Stimulated activated naive CD4-positive, alpha-beta T cell treated with Interleukin-2 at 50 U/mL for 16 hours (primary cell): ENCODE measurements at regions not wholly inside any gene's neighbourhood (a gene's known extent, or its start where the extent isn't known, plus 50 kb on each side); places are given as distances from the start of the nearest gene placed in this dataset.
"Not testable (repeated sequence)": the region's sequence is repeated elsewhere in the genome, so short reads cannot be mapped to it uniquely, and the experiment has no call there.

Experiments used
- DNase-seq: peaks from one replicate; lab custom pipeline; 2025; lab: John Stamatoyannopoulos, UW

DNA sequence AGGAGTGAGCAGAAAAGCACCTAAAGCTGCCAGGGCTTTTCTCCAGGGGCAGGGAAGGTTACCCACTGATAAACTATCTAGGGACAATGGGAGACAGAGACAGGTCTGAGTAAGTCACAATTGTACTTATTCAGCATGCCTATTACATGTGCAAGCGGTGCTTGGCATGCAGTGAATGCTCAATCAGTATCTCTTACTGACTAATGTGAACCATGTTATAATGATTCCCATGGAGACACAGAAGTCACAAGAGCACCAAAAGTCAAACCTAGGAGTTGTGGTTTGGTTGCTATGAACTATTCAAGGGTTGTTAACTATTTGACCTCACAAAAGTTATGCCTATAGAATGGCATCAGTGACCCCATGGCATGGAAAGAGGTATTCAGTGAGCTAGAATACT, 50.0 kb upstream of the RASGRP1 start:
- DNase-seq = no peak

DNA sequence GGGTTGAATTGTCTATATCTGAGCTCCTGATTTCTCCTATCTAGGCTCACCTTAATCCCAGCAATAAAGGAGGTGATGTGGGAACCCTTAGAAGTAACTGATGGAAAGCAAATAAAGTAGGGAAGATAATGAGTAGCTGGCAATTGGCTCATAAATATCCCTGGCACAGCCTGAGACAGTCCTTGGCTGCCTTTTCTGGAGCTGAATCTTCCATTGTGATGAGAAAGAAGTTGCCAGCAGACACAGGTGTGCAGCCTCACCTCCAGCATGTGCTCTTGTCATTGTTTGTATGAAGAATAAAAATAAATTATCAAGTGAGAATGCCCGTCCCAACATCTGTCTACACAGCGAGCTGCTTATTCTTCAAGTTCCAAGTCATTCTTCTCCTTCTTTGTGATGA, 53.2 kb upstream of the RASGRP1 start:
- DNase-seq = no peak

DNA sequence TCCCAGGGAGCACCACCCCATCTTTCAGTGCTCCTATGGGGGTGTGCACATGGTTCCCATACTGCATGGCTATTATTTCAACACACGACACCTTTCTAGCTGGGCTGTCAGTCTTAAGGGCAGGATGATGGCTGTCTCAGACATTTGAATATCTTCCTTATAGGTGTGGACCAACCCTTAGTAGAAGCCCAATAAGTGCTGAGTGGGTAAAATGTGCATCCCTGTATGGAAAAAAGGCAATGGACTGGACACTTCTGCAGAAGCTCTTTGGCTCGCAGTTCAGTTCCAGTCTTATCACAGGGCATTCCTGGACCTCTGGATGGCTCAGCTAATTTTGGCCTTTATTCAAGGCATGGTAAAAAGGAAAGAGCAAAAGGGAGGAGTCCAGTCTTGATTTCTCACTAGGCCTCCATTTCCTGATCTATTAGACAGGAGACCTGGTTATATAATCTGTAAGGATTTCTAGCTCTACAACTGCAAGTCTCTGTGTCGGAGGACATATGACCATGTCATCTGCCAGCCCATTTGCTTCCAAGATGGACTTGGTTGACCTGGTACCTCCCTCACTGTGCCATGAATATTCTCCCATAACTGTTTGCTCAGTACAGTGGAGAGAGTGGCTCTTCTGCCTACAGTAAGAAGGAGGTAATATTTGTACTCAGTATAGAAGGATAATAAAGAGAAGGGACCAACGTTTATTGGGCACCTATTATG, 53.8 kb upstream of the RASGRP1 start:
- no peak for DNase-seq

DNA sequence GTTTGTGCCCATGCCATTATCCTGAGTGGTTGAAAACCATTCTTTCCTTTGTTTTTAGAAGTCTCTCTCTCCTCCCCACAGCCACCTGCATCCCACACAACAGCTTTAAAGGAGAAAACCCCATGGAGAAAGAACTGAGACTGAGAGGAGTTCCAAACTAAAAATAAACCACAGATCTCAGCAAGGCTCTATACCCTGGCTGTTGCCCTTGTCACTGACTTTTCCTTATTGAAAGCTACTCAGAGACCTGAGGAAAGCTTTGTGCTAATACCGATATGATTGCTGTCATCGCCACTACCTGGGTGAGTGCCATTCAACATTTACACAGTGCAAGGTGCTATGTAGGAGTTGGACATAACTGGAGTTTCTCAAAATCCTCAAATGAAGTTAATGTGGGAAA, 55.5 kb upstream of the RASGRP1 start:
- no peak for DNase-seq

DNA sequence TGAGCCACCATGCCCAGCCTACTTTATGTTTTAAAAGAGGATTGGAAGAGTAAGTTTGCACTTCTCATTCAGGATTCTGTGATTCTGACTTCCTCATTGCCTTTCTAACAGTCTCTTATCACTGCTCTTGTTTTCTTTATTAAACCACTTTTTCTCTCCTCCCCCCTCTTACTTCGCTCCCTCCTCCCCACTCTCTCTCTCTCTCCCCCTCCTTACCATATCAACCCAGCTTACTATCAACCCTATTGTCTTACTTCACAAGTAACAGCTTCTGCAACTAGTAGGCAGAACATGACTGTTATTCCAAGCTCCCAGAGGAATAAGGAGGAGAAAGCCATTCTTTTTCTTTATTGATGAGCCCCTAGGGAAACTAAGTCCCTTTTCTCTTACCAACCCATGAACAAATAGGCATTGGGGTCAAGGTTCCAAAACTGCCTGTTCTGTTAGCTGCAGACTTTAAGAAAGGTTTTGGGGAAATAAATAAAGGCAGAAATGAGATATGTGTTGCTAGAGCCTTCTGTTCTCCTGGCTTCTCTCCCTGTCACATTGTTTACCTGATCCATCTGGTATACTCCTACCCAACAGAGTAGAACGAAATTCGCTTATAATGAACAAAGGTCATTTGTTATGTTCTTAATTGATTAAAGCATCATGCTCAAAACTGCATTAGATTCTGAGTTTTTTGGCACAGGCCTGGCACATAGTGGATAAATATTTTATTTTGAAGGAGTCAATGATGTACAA, 56.4 kb upstream of the RASGRP1 start:
- DNase-seq = no peak

DNA sequence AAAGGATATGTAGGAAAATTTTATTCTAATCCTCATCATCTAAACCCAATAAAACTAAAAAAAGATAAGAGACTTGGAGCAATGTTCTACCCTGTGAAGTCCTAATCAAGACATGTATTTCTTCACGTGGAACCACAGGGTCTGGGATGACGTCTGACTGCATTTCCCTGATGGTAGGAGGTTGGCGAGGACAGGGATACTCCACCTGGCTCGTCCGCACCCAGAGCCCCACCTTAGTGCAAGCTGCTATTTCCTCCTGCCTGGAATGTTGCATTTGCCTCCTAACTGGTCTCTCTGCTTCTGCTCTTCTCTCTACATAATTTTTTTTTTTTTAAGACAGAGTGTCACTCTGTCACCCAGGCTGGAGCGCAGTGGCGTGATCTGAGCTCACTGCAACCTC, 57.7 kb upstream of the RASGRP1 start:
- DNase-seq = no peak

DNA sequence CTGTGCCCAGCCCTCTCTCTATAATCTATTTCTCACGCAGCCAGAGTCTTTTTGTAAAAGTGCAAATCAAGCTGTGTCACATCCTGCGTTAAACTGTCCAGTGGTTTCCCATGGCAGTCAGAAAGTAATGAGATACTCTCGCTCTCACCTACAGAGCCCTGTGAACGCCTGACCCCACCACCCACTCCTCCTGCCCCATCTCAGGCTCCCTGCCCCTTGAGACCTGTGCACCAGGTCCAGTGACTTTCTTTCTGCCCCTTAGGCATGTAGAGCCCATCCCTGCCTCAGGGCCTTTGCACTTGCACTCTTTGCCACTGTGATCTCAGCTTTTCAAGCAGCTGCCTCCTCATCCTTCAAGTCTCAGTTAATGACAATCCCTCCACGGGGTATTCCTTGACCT, 58.3 kb upstream of the RASGRP1 start:
- DNase-seq = no peak

DNA sequence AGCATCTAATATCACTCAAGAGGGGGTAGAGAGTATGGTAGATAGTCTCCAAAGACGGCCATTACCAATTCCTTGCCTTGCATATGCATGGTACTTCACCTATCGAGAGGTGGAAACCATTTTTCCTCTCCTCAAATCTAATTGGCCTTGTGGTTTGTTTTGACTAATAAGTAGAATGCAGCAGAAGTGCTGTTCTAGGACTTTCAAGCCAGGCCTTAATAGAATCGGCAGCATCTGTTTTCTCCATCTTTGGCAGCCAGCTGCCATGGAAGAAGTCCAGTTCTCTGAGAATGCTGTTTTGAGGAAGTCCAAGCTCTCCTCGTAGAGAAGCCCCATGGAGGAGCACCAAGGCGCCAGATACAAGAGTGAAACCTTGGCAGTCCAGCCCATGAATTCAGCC, 59.1 kb upstream of the RASGRP1 start:
- no peak for DNase-seq

DNA sequence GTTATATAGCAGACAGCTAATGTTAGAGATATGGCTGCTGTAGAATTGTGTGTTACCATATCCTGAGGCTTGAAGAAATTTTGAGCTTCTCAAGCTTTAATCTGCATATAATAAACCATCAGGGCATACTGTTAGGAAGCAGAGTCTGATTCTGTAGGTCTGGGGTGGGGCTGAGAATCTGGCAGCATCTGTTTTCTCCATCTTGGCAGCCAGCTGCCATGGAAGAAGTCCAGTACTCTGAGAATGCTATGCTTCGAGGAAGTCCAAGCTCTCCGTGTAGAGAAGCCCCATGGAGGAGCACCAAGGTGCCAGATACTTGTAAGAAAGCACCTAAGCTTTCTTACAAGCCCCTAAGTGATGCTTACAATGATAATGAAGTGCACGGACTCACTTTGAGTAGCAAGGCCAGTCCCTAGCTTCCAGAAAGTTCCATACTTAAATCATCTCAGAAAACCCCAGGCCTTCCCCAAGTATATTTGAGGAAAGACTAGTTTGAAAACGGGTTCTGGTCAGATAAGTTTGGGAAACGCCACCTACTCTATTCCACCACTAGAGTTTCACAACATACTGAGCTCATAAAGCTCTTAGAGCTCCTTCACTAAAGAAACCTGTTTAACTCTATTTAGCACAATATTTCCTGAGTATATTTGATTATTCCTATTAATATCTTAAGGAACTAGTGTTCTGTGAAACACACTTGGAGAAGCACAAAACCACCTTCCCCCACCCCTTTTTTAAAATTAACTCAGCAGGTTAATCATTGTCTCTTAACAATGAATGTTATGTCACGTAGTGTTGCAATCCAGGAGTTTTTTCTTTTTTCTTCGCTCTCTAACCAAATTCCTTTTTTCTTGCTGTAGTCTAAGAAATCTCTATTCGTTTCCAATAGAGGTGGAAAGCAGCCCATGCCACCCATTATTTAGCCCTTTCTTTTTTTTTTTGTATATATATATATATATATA, 59.9 kb upstream of the RASGRP1 start:
- DNase-seq = no peak

DNA sequence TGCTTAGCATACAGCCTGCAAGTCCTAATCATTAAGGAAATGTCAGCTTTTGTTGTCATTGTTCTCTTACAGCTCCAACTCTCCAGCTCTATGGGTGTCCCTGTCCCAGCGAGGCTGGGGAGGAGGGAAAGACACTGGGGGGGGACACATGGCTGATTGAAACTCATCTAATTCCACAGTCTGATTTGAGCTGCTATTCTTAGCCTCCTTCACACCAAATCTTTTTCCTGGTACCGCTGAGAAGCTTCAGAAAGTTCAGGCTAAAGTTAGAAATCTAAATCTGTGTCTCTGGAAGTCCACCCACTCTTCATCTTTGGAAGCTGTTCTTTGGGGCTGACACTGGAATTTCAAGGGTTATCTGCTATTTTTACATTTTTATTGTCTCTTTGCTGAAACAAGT, 61.3 kb upstream of the RASGRP1 start:
- no peak for DNase-seq

DNA sequence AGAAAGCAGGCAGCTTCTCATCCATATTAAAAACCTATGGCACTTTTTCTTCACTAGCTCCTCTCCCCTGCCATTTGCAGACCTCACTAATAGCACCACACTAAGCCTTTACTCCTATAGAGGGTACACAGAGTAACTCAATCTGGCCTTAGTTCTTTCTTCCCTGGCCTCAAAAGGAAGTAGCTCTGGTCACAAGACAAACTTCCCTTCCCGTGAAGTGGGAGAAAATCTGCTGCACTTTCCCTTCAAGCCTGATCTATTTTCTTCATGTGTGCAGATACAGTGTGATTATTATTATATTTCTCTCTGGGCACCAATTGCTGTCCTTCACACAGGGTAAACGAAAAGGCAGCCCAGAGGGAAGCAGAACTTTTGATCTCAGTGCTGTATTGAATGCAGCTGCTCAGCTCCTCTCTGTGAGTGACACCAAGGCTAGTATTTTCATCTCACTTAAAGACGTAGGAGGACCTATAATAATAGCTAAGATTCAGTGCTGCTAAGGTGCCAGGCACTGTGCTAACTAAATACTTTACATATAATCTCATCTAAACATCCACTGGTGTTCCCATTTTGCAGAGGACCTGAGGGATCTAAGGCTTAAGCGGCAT, 61.9 kb upstream of the RASGRP1 start:
- DNase-seq = no peak

DNA sequence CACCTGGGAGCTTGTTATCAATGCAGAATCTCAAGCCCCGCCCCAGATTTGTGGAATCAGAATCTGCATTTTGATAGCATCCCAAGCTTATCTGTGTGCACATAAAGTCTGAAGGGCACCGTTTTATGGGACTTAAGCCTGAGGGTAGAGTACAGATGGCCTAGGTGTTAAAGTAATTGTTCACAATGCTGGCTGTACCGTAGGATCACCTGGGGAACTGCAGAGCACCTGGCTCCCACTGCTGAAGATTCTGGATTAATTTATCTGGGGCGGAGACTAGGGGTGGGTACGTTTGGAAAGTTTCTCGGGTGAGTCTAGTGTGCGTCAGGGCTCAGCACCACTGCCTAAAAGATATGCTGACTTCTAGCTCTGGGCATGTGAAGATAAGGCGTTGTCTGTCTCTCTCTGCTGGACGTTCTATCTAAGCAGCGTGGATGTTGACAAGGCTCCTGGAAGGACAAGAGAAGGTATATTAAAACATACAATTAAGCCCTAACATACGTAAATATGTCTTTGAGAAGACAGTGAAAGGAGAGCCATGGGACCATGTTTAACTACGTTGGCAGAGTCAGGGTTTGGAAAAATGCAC, 63.2 kb upstream of the RASGRP1 start:
- no peak for DNase-seq

DNA sequence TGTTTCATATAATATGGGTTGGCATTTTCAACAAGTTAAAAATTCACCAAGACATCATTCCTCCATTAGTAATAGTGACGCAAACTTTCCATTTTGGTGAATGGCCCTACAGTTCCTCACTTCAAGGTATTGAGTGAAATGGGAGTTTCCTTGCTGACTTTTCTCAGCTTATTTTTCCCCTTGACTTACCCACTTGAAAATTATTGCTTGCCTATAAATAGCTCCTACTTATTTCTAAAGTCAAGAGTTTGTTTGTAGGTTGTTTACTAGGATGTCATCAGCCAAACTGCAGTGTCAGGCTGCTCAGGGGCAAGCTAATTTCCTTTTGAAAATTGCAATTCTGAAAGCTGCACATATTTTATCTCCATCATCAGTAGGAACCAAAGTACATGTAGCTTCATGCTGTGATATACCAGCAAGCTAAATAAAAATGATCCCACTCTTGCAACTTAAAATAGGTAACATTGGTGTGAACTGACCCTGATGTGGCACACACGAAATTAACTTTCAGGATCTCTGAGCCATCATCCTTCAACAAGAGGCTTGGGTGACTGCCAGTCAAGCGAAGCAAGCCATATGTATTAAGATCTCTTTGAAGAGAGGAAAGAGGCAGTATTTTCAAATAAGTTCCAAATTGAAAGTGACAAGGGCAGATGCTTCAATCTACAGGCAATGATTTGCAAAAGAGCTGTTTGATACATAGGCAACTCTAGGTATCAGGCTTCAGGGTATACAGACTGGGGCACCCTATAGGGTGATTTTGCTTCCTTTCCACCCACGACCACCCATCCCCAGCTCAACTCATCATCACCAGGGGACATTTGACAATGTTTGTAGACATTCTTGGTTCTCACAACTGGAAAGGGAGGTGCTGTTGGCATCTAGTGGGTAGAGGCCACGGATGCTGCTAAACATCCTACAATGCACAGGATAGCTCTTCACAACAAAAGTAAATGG, 66.8 kb upstream of the RASGRP1 start:
- DNase-seq = no peak

DNA sequence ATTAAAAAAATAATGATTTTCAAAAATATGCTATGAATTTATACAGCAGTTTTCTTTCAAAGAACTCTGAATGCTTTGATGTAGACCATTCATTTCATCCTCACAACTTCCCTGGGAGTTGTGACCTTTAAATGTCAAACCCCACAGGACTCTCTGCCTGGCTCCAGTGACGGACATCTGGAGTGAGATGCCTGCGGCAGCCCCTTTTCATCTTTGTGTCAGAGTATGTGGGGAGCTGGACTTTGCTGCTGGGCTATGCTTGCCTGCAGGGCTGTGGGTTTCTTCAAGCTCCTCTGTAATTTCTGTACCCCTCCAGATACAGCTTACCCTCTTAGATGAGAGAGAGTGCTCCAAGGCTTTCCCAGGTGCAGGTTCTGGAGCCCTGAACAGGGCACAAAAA, 70.6 kb upstream of the RASGRP1 start:
- no peak for DNase-seq

DNA sequence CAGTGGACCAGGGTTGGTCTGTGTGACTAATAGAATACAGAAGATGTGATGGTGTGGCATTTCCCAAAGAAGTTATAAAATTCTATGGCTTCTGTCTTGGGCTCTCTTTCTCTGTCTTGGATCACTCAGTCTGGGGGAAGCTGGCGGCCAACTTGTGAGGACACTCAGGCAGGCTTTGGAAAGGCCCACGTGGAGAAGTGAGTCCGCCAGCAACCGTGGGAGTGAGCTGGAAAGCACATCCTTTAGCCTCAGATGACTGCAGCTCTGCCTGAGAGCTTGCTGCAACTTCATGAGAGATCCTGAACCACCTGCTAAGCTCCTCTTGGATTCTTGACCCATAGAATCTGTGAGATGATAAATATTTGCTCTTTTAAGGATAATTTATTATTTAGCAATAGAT, 72.0 kb upstream of the RASGRP1 start:
- no peak for DNase-seq

DNA sequence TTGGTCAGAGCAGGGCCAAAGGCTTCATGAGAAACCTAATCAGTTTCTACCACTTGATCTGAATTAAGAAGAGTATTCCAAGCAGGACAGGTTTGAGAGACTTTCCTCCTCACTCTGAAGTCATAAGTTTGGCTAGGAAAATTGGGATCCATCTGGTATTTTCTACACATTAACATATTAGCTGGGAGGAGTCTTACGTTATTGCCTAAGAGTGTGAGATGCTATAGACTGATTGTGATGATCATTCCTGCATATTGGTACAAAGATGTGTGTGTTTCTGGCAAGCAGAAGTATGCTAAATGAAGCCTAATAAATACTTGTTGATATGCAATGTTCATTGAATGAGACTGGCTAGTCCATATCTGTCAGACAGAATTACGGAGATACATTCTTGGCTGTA, 73.5 kb upstream of the RASGRP1 start:
- no peak for DNase-seq

DNA sequence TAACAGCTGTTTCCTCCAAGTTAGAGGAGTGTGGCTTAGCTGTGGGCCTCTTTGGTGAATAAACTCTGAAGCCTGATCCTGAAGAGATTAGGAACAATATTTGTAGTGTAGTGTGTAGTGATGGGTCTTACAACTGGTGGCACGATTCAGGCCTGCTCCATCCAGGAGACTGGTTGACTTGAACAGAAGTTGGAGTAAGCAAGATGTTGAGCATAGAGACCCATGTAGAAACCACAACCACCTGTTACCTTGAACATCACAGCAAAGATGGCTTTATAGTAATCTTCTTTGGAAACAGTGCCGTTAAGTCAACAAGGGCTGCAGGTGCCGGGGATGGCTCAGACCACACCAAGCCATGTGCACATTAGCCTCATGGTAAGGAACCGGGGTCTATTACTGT, 74.2 kb upstream of the RASGRP1 start:
- no peak for DNase-seq

DNA sequence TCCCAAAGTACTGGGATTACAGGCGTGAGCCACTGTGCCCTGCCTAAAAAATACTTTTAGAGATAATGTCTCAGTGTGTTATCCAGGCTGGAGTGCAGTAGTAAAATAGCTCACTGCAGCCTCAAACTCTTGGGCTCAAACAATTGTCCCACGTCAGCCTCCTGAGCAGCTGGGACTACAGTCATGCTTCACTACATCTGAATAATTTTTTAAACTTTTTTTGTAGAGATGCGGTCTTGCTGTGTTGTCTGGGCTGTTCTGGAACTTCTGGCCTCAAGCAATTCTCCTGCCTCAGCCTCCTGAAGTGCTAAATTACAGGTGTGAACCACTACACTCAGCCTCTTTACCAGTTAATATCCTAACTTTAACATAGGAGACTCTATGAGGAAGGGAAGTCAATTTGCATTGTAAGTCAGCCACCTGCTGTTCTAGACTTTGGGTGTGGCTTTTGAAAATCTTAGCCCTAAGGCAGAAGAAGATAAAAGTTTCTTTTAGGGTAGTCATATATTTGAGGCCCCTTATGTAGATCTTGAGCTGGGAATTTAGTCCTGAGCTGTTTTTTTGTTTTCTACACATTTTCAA, 78.2 kb upstream of the RASGRP1 start:
- DNase-seq = no peak

DNA sequence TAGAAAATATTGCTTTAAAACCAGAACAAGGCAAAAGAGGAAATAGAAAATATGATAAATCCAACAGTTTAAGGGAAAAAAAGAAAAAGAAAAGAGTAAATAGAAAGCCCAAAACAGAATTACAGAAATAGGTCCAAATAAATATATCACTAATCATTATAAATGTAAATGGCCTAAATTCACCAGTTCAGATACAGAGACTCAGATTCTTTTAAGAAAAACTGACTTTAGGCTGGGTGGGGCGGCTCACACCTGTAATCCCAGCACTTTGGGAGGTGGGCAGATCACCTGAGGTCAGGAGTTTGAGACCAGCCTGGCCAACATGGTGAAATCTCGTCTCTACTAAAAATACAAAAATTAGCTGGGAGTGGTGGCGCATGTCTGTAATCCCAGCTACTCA, 79.7 kb upstream of the RASGRP1 start:
- DNase-seq = not testable (repeated sequence)

DNA sequence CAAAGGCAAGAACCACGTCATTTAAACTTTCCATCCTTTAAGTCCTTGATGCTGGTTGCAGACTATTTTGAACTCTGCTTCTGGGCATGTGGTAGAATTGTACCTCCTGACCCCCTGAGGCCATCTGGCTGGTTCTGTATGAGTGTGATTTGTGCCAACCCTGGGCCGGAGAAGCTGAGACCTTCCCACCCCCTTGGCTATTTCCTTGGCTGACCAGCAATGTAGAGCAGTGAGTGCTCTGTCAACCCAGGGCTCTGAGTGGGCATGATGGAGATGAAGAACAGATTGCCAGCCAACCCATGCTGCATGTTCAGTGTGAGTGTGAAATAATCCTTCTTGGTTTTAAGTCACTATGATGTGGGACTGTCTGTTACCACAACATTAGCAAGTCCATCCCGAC, 82.1 kb upstream of the RASGRP1 start:
- DNase-seq = no peak
